Stomach smooth muscle (tissue), 2 donors: ENCODE measurements at regions not wholly inside any gene's neighbourhood (a gene's known extent, or its start where the extent isn't known, plus 50 kb on each side); places are given as distances from the start of the nearest gene placed in this dataset.

Source experiments
- H3K27ac ChIP-seq: one replicate; pipeline ENCODE4 v1.7.0; 2013; ENCODE audit warnings: mild to moderate bottlenecking, low read length, inconsistent platforms
- H3K27me3 ChIP-seq, 2 donors: one replicate each; pipeline ENCODE4 v1.7.0; 2013; ENCODE audit warnings: low read length in 2 of 2; ENCODE audit not compliant: insufficient read depth in 2 of 2, control insufficient read depth in 1 of 2
- H3K36me3 ChIP-seq, 2 donors: one replicate each; pipeline ENCODE4 v1.7.0; 2013; ENCODE audit warnings: low read length in 2 of 2; ENCODE audit not compliant: control insufficient read depth in 2 of 2, insufficient read depth in 2 of 2
- H3K4me1 ChIP-seq: one replicate; pipeline ENCODE4 v1.7.0; 2013; ENCODE audit warnings: low read length; ENCODE audit not compliant: control insufficient read depth, insufficient read depth
- H3K4me3 ChIP-seq, 2 donors: one replicate each; pipeline ENCODE4 v1.7.0; 2013; ENCODE audit warnings: low read length in 2 of 2
- H3K9ac ChIP-seq, 2 donors: one replicate each; pipeline ENCODE4 v1.7.0; 2013; ENCODE audit warnings: low read length in 2 of 2, mild to moderate bottlenecking in 1 of 2
- H3K9me3 ChIP-seq, 2 donors: one replicate each; pipeline ENCODE4 v1.7.0; 2013; ENCODE audit warnings: low read length in 2 of 2; ENCODE audit not compliant: control insufficient read depth in 2 of 2
- donor health status: healthy.
- donor health status: Pancreatic carcinoma.

GRCh38 chr2:18987592-18988073, 370.8 kb downstream of the OSR1 start:
- Histone ChIP-seq H3K9ac (no peak overlapping the region), H3K4me3 (no peak overlapping the region), H3K27me3 (no peaks in the 10 kb centered on the region), H3K36me3 (no peaks in the 10 kb centered on the region), H3K4me1 (peaks cover 13% of the 10 kb centered on the region), H3K9me3 (no peaks in the 10 kb centered on the region), H3K27ac (no peak overlapping the region)

- H3K36me3 ChIP-seq = no peaks in the 10 kb centered on the region
- no peak overlapping the region for H3K4me3 ChIP-seq
- no peaks in the 10 kb centered on the region for H3K9me3 ChIP-seq
- no peaks in the 10 kb centered on the region for H3K27me3 ChIP-seq
- peaks cover 10% of the 10 kb centered on the region for H3K4me1 ChIP-seq
- H3K27ac ChIP-seq = no peak overlapping the region
- H3K9ac ChIP-seq = no peak overlapping the region
Observed at GRCh38 chr2:18987016-18987415, 371.4 kb downstream of the OSR1 start.

- no peaks in the 10 kb centered on the region for H3K27me3 ChIP-seq
- H3K9me3 ChIP-seq = no peaks in the 10 kb centered on the region
- no peak overlapping the region for H3K9ac ChIP-seq
- no peaks in the 10 kb centered on the region for H3K36me3 ChIP-seq
- no peak overlapping the region for H3K27ac ChIP-seq
- H3K4me1 ChIP-seq = peaks cover 6% of the 10 kb centered on the region
- H3K4me3 ChIP-seq = no peak overlapping the region
Observed at GRCh38 chr2:18986046-18986445, 372.4 kb downstream of the OSR1 start.

GRCh38 chr2:18980786-18981430, 377.5 kb downstream of the OSR1 start:
- Histone ChIP-seq H3K27me3 (no peaks in the 10 kb centered on the region), H3K4me1 (peaks cover 22% of the 10 kb centered on the region), H3K36me3 (no peaks in the 10 kb centered on the region), H3K27ac (no peak overlapping the region), H3K9me3 (no peaks in the 10 kb centered on the region), H3K9ac (no peak overlapping the region), H3K4me3 (no peak overlapping the region)

GRCh38 chr2:18980104-18980785, 378.2 kb downstream of the OSR1 start:
- Histone ChIP-seq H3K27me3 (no peaks in the 10 kb centered on the region), H3K27ac (no peak overlapping the region), H3K4me1 (peaks cover 22% of the 10 kb centered on the region), H3K36me3 (no peaks in the 10 kb centered on the region), H3K9me3 (no peaks in the 10 kb centered on the region), H3K4me3 (no peak overlapping the region), H3K9ac (no peak overlapping the region)

- peak overlapping the region; percentile 75 for H3K27ac ChIP-seq
- no peak overlapping the region for H3K4me3 ChIP-seq
- H3K9ac ChIP-seq = no peak overlapping the region
- H3K27me3 ChIP-seq = no peaks in the 10 kb centered on the region
- H3K36me3 ChIP-seq = no peaks in the 10 kb centered on the region
- H3K9me3 ChIP-seq = no peaks in the 10 kb centered on the region
- H3K4me1 ChIP-seq = peaks cover 22% of the 10 kb centered on the region
Observed at GRCh38 chr2:18977409-18977808, 381.0 kb downstream of the OSR1 start.

GRCh38 chr2:18976168-18976961, 382.1 kb downstream of the OSR1 start:
- Histone ChIP-seq H3K27ac (peak overlapping the region; percentile 75), H3K9me3 (no peaks in the 10 kb centered on the region), H3K9ac (peak overlapping the region; percentile 1 to 3), H3K36me3 (no peaks in the 10 kb centered on the region), H3K4me3 (peak overlapping the region; percentile 10 to 66), H3K27me3 (no peaks in the 10 kb centered on the region), H3K4me1 (peaks cover 20% of the 10 kb centered on the region)

GRCh38 chr2:18975506-18976167, 382.8 kb downstream of the OSR1 start:
- Histone ChIP-seq H3K9me3 (no peaks in the 10 kb centered on the region), H3K27ac (peak overlapping the region; percentile 75), H3K4me1 (peaks cover 15% of the 10 kb centered on the region), H3K9ac (no peak overlapping the region), H3K36me3 (no peaks in the 10 kb centered on the region), H3K4me3 (peak overlapping the region; percentile 25 to 66), H3K27me3 (no peaks in the 10 kb centered on the region)

- Histone ChIP-seq H3K9ac (no peak overlapping the region), H3K4me1 (peaks cover 2% of the 10 kb centered on the region), H3K27me3 (no peaks in the 10 kb centered on the region), H3K36me3 (no peaks in the 10 kb centered on the region), H3K9me3 (no peaks in the 10 kb centered on the region), H3K27ac (no peak overlapping the region), H3K4me3 (no peak overlapping the region)
Observed at GRCh38 chr2:18971628-18972027, 382.3 kb upstream of the NT5C1B start.

- Histone ChIP-seq H3K9me3 (no peaks in the 10 kb centered on the region), H3K4me3 (no peak overlapping the region), H3K36me3 (no peaks in the 10 kb centered on the region), H3K9ac (no peak overlapping the region), H3K4me1 (no peaks in the 10 kb centered on the region), H3K27me3 (no peaks in the 10 kb centered on the region), H3K27ac (no peak overlapping the region)
Observed at GRCh38 chr2:18971069-18971378, 381.7 kb upstream of the NT5C1B start.
